Psoas muscle (tissue), 7 donors: ENCODE measurements at regions not wholly inside any gene's neighbourhood (a gene's known extent, or its start where the extent isn't known, plus 50 kb on each side); places are given as distances from the start of the nearest gene placed in this dataset.

Experiments
- ATAC-seq, 4 donors: fragments of 200-7000 bp; cut with Tn5 transposase; one replicate each; pipeline ENCODE4 v1.9.1; 2020; ENCODE audit warnings: moderate library complexity in 3 of 4, mild to moderate bottlenecking in 2 of 4
- DNase-seq, 2 donors: peaks; one replicate each; pipeline ENCODE4 v3.0.0-alpha.2; 2020
- H3K27ac ChIP-seq: fragments of 200-600 bp; one replicate; pipeline ENCODE4 v1.8.0; 2022
- H3K27me3 ChIP-seq, 3 donors: fragments of 200-600 bp in 1 of 3; one replicate each; pipeline versions ENCODE4 v1.6.1 to v1.8.0; 2013 to 2022; ENCODE audit warnings: low read length in 2 of 3, mild to moderate bottlenecking in 2 of 3, moderate library complexity in 1 of 3; ENCODE audit not compliant: insufficient read depth in 3 of 3
- H3K36me3 ChIP-seq, 2 donors: fragments of 200-600 bp in 1 of 2; one replicate each; pipeline versions ENCODE4 v1.6.1 to v1.8.0; 2013 to 2022; ENCODE audit warnings: low read depth in 1 of 2, mild to moderate bottlenecking in 1 of 2, moderate library complexity in 1 of 2; ENCODE audit not compliant: insufficient read depth in 1 of 2
- H3K4me1 ChIP-seq: fragments of 200-600 bp; one replicate; pipeline ENCODE4 v1.8.0; 2022
- H3K4me3 ChIP-seq: fragments of 200-600 bp; one replicate; pipeline ENCODE4 v1.8.0; 2022; ENCODE audit warnings: mild to moderate bottlenecking
- H3K9me3 ChIP-seq: fragments of 200-600 bp; one replicate; pipeline ENCODE4 v1.8.0; 2022
- CTCF ChIP-seq: fragments of 200-600 bp; IDR thresholded peaks from one replicate; pipeline ENCODE4 v1.8.0; 2022; ENCODE audit warnings: antibody characterized with exemption
- WGBS, 3 donors: extraction: QIAGEN DNeasy Blood & Tissue Kit; methylation state at CpG; one replicate each; pipeline versions ENCODE4 v1.1.6 to v1.1.7; 2013; 5-methylcytosine and 5-hydroxymethylcytosine counted together
- intact Hi-C, 2 donors: fragments of 100-400 bp; cut with DNase I; formaldehyde crosslinking; loops; one replicate each; pipeline versions ENCODE4 v1.11.0 to v1.14.2; 2022
- donor health status: healthy with polysubstance abuse.
- donor health status: DM: no; HTN: no; CAD: no; lungs with moderate emphysema.
- donor health status: Bipolar disorder and iron deficiency.
- donor health status: healthy.
- donor health status: DM: yes; HTN: yes; CAD: no.
- donor health status: DM: no; HTN: no; CAD: no.
- donor health status: DM: yes; HTN: yes; CAD: no.

- Histone ChIP-seq H3K4me1 (no peaks in the 10 kb centered on the region), H3K27me3 (no peaks in the 10 kb centered on the region), H3K36me3 (no peaks in the 10 kb centered on the region), H3K9me3 (no peaks in the 10 kb centered on the region), H3K4me3 (no peak overlapping the region), H3K27ac (no peak overlapping the region)
- DNase-seq (no peak), ATAC-seq (no peak)
- 56 to 71% (median 69%) methylated on average over 4 of the region's 4 CpGs for WGBS, 3 donors
- intact Hi-C loops = no loop called here
- no peak for TF ChIP-seq CTCF
These were observed 465.3 kb upstream of the RGS6 start for GRCh38 chr14:71466946-71467345.

GRCh38 chr14:71467361-71467811 lies 464.8 kb upstream of the RGS6 start:
- no peak overlapping the region for H3K4me3 ChIP-seq
- TF ChIP-seq CTCF = no peak
- intact Hi-C loops = no loop called here
- DNase-seq (no peak), ATAC-seq (no peak)
- no peaks in the 10 kb centered on the region for H3K4me1 ChIP-seq
- no peaks in the 10 kb centered on the region for H3K9me3 ChIP-seq
- WGBS, 3 donors = 49 to 60% (median 55%) methylated on average over 3 of the region's 3 CpGs
- no peak overlapping the region for H3K27ac ChIP-seq
- H3K27me3 ChIP-seq = no peaks in the 10 kb centered on the region
- no peaks in the 10 kb centered on the region for H3K36me3 ChIP-seq

DNA sequence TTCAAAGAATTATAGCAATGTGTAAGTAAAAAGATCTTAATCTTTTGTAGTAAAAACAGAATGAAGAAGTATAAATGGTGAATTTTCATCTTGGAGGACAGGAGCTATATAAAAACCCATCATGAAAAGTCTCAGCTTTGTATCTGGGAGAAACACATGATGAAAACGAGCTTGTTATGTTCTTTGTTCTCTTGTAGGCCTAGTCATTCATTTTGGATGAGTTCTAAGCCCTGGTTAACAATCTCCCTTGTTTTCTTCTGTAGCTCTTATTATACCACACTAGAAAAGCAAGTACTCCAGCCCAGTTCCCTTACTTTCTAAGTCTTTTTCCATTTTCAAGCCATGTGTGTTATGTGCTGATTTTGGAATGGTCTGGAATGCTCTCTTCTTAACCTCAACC lies 463.5 kb upstream of the RGS6 start:
- WGBS, 3 donors = 79 to 82% (median 80%) methylated on average over 1 of the region's 1 CpG
- intact Hi-C loops = no loop called here
- no peaks in the 10 kb centered on the region for H3K27me3 ChIP-seq
- no peak for TF ChIP-seq CTCF
- H3K9me3 ChIP-seq = no peaks in the 10 kb centered on the region
- no peaks in the 10 kb centered on the region for H3K36me3 ChIP-seq
- H3K4me3 ChIP-seq = no peak overlapping the region
- no peak for ATAC-seq
- DNase-seq = no peak
- H3K27ac ChIP-seq = no peak overlapping the region
- H3K4me1 ChIP-seq = no peaks in the 10 kb centered on the region

DNA sequence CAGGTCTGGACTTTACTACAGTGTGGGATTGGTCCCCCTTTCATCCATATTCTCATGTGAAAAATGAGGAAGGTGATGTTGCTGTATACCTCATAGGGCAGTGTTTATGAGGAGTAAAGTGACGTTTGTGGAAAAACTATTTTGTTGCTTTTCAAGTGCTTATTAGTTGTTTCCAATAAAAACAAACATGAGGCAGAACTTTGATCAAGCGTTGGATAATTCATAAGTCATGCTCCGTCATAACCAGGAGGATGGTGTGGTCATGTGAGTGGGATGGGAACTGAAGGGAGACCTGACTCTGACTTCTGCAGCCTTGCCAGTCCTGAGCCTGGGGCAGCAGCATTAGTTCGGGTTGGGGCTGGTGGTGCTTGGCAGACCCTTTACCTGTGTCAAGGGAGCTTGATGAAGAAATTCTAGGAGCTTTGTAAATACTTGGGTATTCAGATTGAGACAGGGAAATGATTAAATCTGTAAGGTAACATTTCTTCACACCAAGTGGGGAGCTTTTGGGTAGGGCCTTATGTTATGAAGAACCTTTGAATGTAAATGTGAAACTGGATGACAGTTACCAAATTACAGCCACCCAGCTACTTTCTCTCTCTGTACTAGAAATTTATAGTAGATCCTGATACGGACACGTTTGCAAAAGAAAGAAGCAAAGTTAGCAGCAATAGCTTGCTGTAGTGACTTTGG lies 462.4 kb upstream of the RGS6 start:
- no peak overlapping the region for H3K27ac ChIP-seq
- no peak overlapping the region for H3K4me3 ChIP-seq
- ATAC-seq = no peak
- H3K4me1 ChIP-seq = no peaks in the 10 kb centered on the region
- no peak for TF ChIP-seq CTCF
- H3K27me3 ChIP-seq = no peaks in the 10 kb centered on the region
- no peaks in the 10 kb centered on the region for H3K9me3 ChIP-seq
- no peak for DNase-seq
- 77 to 81% (median 78%) methylated on average over 6 of the region's 6 CpGs for WGBS, 3 donors
- H3K36me3 ChIP-seq = no peaks in the 10 kb centered on the region
- intact Hi-C loops = no loop called here
